ENCODE measurements at regions not wholly inside any gene's neighbourhood (a gene's known extent, or its start where the extent isn't known, plus 50 kb on each side); places are given as distances from the start of the nearest gene placed in this dataset.

DNA sequence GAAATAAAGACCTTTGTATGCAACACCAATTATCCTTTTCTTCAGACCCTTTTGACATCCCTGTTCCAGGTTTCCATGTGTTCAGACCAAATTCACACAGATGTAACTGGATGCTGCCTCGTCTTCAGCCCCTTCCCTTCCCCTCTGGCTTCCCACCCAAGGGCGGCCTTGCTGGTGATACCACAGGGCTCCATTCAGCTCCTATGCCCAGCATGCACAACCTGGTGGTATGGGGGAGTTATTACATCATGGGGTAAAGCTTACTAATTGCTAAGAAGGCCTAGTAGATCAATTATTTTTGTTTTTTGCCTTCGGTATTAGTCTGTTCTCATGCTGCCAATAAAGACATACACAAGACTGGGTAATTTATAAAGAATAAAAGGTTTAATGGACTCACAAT is 317.0 kb upstream of the CXXC4 start:
- TF ChIP-seq, protein P1, sequence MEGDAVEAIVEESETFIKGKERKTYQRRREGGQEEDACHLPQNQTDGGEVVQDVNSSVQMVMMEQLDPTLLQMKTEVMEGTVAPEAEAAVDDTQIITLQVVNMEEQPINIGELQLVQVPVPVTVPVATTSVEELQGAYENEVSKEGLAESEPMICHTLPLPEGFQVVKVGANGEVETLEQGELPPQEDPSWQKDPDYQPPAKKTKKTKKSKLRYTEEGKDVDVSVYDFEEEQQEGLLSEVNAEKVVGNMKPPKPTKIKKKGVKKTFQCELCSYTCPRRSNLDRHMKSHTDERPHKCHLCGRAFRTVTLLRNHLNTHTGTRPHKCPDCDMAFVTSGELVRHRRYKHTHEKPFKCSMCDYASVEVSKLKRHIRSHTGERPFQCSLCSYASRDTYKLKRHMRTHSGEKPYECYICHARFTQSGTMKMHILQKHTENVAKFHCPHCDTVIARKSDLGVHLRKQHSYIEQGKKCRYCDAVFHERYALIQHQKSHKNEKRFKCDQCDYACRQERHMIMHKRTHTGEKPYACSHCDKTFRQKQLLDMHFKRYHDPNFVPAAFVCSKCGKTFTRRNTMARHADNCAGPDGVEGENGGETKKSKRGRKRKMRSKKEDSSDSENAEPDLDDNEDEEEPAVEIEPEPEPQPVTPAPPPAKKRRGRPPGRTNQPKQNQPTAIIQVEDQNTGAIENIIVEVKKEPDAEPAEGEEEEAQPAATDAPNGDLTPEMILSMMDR (IDR thresholded peaks at IDR 0.05), result no peak
- no peak for TF ChIP-seq POLR2A (IDR thresholded peaks at IDR 0.05; ENCODE audit: low read depth)

All from esophagus muscularis mucosa (tissue), 3 donors.